ENCODE measurements at regions not wholly inside any gene's neighbourhood (a gene's known extent, or its start where the extent isn't known, plus 50 kb on each side); places are given as distances from the start of the nearest gene placed in this dataset.

GRCh38 chr13:74741732-74742131, 607.5 kb upstream of the KLF12 start:
- Histone ChIP-seq H3K4me1 (ENCODE audit: control insufficient read depth in 1 of 2, insufficient read depth in 2 of 2, low read depth in 1 of 2, low read length in 1 of 2) (peaks cover 0 to 2% of the 10 kb centered on the region in 2 experiments; a peak in 2 of 4 replicates), H3K27me3 (ENCODE audit: insufficient read depth) (no peaks in the 10 kb centered on the region), H3K9me3 (no peaks in the 10 kb centered on the region), H3K9ac (no peak overlapping the region), H3F3A (replicated peaks; ENCODE audit: insufficient read depth) (no peaks in the 10 kb centered on the region), H2AFZ (ENCODE audit: low read depth) (no peak overlapping the region), H3K4me3 (ENCODE audit: low read depth in 2 of 2, low read length in 1 of 2) (no peak overlapping the region), H3K79me2 (ENCODE audit: insufficient read depth) (no peaks in the 10 kb centered on the region), H4K20me1 (ENCODE audit: insufficient read depth) (no peaks in the 10 kb centered on the region), H3K4me2 (no peak overlapping the region), H3K36me3 (replicated peaks in 1 of 2; ENCODE audit: control insufficient read depth in 1 of 2, insufficient read depth in 2 of 2, low read length in 1 of 2) (no peaks in the 10 kb centered on the region), H3K9me2 (no peaks in the 10 kb centered on the region), H3K27ac (ENCODE audit: low read depth in 2 of 2, low read length in 1 of 2) (no peak overlapping the region)
- ChIA-PET CTCF (no interaction called here), POLR2A (no interaction called here)
- TF ChIP-seq MAX (IDR thresholded peaks at IDR 0.05; ENCODE audit: low read depth) (no peak), EZH2phosphoT487 (IDR thresholded peaks at IDR 0.05; ENCODE audit: borderline replicate concordance, low read depth) (no peak), EP300 (IDR thresholded peaks at IDR 0.05; ENCODE audit: borderline replicate concordance in 1 of 2, low read depth in 1 of 2, low read length in 1 of 2) (no peak), TEAD4 (IDR thresholded peaks at IDR 0.05; ENCODE audit: borderline replicate concordance, insufficient read depth) (no peak), NRF1 (IDR thresholded peaks at IDR 0.05; ENCODE audit: low read depth, low read length) (no peak), CTCF (IDR thresholded peaks at IDR 0.05) (no peak), POLR2AphosphoS5 (IDR thresholded peaks at IDR 0.05; ENCODE audit: low read depth, low read length) (no peak), REST (IDR thresholded peaks at IDR 0.05; ENCODE audit: low read depth, low read length) (no peak)
- no peak for DNase-seq
- 50% methylated on average over 3 of the region's 3 CpGs for WGBS (ENCODE audit: low lambda C conversion rate)

GRCh38 chr13:74732736-74733385, 598.7 kb upstream of the KLF12 start:
- no peak overlapping the region for H3K9ac ChIP-seq
- TF ChIP-seq EP300 (IDR thresholded peaks at IDR 0.05; ENCODE audit: borderline replicate concordance in 1 of 2, low read depth in 1 of 2, low read length in 1 of 2) (no peak), TCF12 (IDR thresholded peaks at IDR 0.05) (no peak), MAX (IDR thresholded peaks at IDR 0.05; ENCODE audit: low read depth) (no peak), USF1 (IDR thresholded peaks at IDR 0.05; ENCODE audit: borderline replicate concordance, low read depth) (no peak), RXRA (IDR thresholded peaks at IDR 0.05; ENCODE audit: borderline replicate concordance, low read depth) (no peak)
- H3K27me3 ChIP-seq (ENCODE audit: insufficient read depth) = no peaks in the 10 kb centered on the region
- ChIA-PET POLR2A (no interaction called here), CTCF (interaction anchor here (1.5 kb wide), 1 partner anchor 10 kb away, joined by 3 read pairs; no protein-coding TSS in a partner anchor)
- DNase-seq = no peak
- H2AFZ ChIP-seq (ENCODE audit: low read depth) = no peak overlapping the region
- no peak overlapping the region for H3K4me2 ChIP-seq
- H3K4me3 ChIP-seq (ENCODE audit: low read depth in 2 of 2, low read length in 1 of 2) = no peak overlapping the region
- WGBS (ENCODE audit: low lambda C conversion rate) = 63% methylated on average over 8 of the region's 8 CpGs
- no peaks in the 10 kb centered on the region for H3K4me1 ChIP-seq (ENCODE audit: control insufficient read depth in 1 of 2, insufficient read depth in 2 of 2, low read depth in 1 of 2, low read length in 1 of 2)
- no peaks in the 10 kb centered on the region for H3K9me2 ChIP-seq
- no peaks in the 10 kb centered on the region for H3K36me3 ChIP-seq (replicated peaks in 1 of 2; ENCODE audit: control insufficient read depth in 1 of 2, insufficient read depth in 2 of 2, low read length in 1 of 2)
- no peaks in the 10 kb centered on the region for H3K79me2 ChIP-seq (ENCODE audit: insufficient read depth)
- H4K20me1 ChIP-seq (ENCODE audit: insufficient read depth) = no peaks in the 10 kb centered on the region
- no peak overlapping the region for H3K27ac ChIP-seq (ENCODE audit: low read depth in 2 of 2, low read length in 1 of 2)
- no peaks in the 10 kb centered on the region for H3K9me3 ChIP-seq
- no peaks in the 10 kb centered on the region for H3F3A ChIP-seq (replicated peaks; ENCODE audit: insufficient read depth)
